GM10266 (cell line): ENCODE measurements at regions not wholly inside any gene's neighbourhood (a gene's known extent, or its start where the extent isn't known, plus 50 kb on each side); places are given as distances from the start of the nearest gene placed in this dataset.

Experiments
- DNase-seq: peaks from one replicate; pipeline ENCODE4 v3.0.0; 2012; ENCODE audit errors: extremely low spot score
- TF ChIP-seq, protein P1 (sequence below): IDR thresholded peaks from 2 replicates; pipeline ENCODE4 v1.5.1; 2012; ENCODE audit warnings: mild to moderate bottlenecking, low read depth; ENCODE audit not compliant: control insufficient read depth, insufficient read depth; ENCODE audit errors: missing control alignments

DNA sequence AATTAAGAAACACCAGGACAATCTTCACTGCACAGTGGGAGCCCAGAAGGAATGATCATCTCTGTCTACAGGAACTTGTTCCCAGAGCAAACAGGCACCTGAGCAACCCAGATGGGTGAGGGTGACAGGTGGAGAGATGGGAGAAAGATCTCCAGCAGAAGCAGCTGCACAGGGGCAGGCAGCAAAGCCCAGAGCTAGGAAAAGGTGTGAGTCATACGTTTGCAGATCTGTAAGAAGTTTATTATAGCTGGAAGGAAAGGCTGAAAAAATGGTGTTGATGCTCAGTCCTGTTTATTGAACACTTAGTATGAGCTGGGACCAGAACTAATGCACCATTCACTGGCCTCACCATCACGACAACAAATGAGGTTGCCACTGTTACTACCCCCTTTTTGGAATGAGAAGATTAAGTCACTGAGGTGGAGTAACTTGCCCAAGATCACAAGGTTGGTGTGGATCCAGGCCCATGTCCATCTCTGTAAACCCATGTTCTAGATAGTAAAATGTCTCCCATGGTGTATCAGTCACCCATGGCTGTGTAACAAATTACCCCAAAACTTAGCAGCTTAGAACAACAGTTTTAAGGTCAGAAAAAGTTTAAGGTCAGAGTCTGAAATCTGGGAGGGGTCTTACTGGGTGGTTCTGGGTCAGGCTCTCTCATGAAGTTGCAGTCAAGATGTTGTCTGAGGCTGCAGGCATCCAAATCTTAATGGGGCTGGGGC, 506.9 kb downstream of the RPS24 start:
- no peak for DNase-seq
- TF ChIP-seq, protein P1, sequence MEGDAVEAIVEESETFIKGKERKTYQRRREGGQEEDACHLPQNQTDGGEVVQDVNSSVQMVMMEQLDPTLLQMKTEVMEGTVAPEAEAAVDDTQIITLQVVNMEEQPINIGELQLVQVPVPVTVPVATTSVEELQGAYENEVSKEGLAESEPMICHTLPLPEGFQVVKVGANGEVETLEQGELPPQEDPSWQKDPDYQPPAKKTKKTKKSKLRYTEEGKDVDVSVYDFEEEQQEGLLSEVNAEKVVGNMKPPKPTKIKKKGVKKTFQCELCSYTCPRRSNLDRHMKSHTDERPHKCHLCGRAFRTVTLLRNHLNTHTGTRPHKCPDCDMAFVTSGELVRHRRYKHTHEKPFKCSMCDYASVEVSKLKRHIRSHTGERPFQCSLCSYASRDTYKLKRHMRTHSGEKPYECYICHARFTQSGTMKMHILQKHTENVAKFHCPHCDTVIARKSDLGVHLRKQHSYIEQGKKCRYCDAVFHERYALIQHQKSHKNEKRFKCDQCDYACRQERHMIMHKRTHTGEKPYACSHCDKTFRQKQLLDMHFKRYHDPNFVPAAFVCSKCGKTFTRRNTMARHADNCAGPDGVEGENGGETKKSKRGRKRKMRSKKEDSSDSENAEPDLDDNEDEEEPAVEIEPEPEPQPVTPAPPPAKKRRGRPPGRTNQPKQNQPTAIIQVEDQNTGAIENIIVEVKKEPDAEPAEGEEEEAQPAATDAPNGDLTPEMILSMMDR: no peak

GRCh38 chr10:78541481-78542140, 507.9 kb downstream of the RPS24 start:
- no peak for DNase-seq
- TF ChIP-seq, protein P1: no peak

- TF ChIP-seq, protein P1: no peak
- DNase-seq: no peak
Measured at GRCh38 chr10:78542141-78542489, 508.5 kb downstream of the RPS24 start.

- TF ChIP-seq, protein P1: no peak
- no peak for DNase-seq
Measured at GRCh38 chr10:78542521-78542920, 508.9 kb downstream of the RPS24 start.

DNA sequence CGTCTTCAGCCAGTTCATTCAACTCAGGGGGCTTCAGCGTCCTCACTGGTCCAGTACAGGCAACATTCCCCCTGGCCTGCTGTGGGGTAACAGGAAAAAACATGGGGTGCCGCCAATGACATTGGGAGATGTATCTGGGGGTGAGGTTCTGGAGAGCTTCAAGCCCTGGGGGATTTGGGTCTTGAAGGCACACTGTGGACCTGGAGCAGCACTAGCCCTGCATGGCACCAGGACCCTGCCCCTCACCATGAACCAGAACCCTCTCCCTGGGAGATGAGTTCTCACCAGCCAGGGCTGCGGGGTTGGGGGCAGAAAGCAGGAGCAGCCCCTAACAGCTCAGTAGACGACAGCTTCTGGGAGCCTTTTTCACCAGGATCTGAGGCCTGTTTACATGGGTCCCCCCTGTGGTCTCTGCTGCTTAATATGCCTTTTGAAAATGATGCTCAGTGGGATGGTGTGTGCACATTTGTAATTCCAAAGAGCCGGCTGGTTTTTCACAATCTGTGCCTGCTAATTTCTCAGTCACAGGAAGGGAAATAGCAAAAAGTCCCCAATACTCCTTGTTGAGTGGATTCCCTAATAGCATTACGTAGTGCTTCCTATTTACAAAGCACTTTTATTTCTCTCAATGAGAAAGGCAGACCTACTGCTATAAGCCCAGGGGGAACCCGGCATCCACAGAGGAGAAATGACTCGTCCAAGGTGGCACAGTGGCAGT, 509.5 kb downstream of the RPS24 start:
- TF ChIP-seq, protein P1: no peak
- DNase-seq: no peak

DNA sequence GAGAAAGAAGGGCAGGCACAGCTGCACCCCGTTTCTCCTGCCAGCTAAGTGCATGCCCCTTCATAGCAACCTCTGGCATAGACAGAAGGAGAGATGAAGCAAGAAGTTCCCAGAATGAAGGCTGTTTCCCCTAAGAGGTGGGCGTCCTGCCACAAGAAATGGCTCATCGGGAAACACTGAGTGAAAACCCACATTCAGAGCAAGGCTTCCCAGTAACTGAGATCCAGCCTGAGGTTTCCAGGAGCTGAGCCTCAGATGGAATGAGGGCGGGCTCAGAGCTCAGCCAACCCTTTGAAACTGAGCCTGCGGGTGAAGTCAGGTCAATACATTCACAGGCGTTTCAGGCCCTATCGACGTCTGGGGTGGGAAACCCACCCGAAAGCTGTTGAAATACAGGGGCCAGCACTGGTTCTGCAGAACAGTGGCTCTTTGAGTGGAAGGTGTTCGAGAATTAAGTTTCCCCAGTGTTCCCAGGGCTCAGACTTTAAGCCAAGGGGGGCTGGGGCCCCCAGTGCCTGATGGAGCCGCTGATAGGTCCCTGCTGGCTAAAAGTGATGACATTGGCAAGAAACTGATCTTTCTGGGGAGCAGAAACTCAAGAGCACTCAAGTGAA, 510.2 kb downstream of the RPS24 start:
- DNase-seq: no peak
- TF ChIP-seq, protein P1: no peak
